ENCODE measurements at regions not wholly inside any gene's neighbourhood (a gene's known extent, or its start where the extent isn't known, plus 50 kb on each side); places are given as distances from the start of the nearest gene placed in this dataset.

GRCh38 chrY:7182591-7182990 is 271.0 kb upstream of the AMELY start:
- TF ChIP-seq CTCF (IDR thresholded peaks at IDR 0.05 in 4 of 5, conservative IDR thresholded peaks at IDR 0.05 in 1 of 5): no peak
- TF ChIP-seq POLR2A (IDR thresholded peaks at IDR 0.05): no peak
- intact Hi-C loops (cut with DNase I; ENCODE audit: low total_unique reads): no loop called here
- Histone ChIP-seq H3K36me3 (no peaks in the 10 kb centered on the region), H3K9me3 (no peaks in the 10 kb centered on the region), H3K4me3 (no peak overlapping the region), H3K27me3 (no peaks in the 10 kb centered on the region), H3K27ac (no peak overlapping the region), H3K4me1 (no peaks in the 10 kb centered on the region)
- in situ Hi-C loops (cut with MboI; ENCODE audit: low sequenced_read_pairs in 4 of 4): no loop called here
- DNase-seq: no peak
- ATAC-seq: no peak

GRCh38 chrY:7177631-7178030 is 266.1 kb upstream of the AMELY start:
- intact Hi-C loops (cut with DNase I; ENCODE audit: low total_unique reads): no loop called here
- no peak for ATAC-seq
- Histone ChIP-seq H3K4me3 (no peak overlapping the region), H3K27ac (no peak overlapping the region), H3K9me3 (no peaks in the 10 kb centered on the region), H3K4me1 (no peaks in the 10 kb centered on the region), H3K36me3 (no peaks in the 10 kb centered on the region), H3K27me3 (no peaks in the 10 kb centered on the region)
- DNase-seq: no peak
- TF ChIP-seq CTCF (IDR thresholded peaks at IDR 0.05 in 4 of 5, conservative IDR thresholded peaks at IDR 0.05 in 1 of 5) (no peak), POLR2A (IDR thresholded peaks at IDR 0.05) (no peak)
- in situ Hi-C loops (cut with MboI; ENCODE audit: low sequenced_read_pairs in 4 of 4): no loop called here

- no peaks in the 10 kb centered on the region for H3K4me1 ChIP-seq
- no peak for ATAC-seq
- TF ChIP-seq CTCF (IDR thresholded peaks at IDR 0.05 in 4 of 5, conservative IDR thresholded peaks at IDR 0.05 in 1 of 5) (no peak), POLR2A (IDR thresholded peaks at IDR 0.05) (no peak)
- no peak overlapping the region for H3K27ac ChIP-seq
- in situ Hi-C loops (cut with MboI; ENCODE audit: low sequenced_read_pairs in 4 of 4): no loop called here
- H3K4me3 ChIP-seq: no peak overlapping the region
- intact Hi-C loops (cut with DNase I; ENCODE audit: low total_unique reads): no loop called here
- H3K36me3 ChIP-seq: no peaks in the 10 kb centered on the region
- H3K9me3 ChIP-seq: no peaks in the 10 kb centered on the region
- no peaks in the 10 kb centered on the region for H3K27me3 ChIP-seq
- no peak for DNase-seq
These were observed 257.9 kb upstream of the AMELY start for GRCh38 chrY:7169475-7169874.

GRCh38 chrY:7141477-7141876 is 229.9 kb upstream of the AMELY start:
- TF ChIP-seq POLR2A (IDR thresholded peaks at IDR 0.05) (no peak), CTCF (IDR thresholded peaks at IDR 0.05 in 4 of 5, conservative IDR thresholded peaks at IDR 0.05 in 1 of 5) (no peak)
- in situ Hi-C loops (cut with MboI; ENCODE audit: low sequenced_read_pairs in 4 of 4) (no loop called here), intact Hi-C loops (cut with DNase I; ENCODE audit: low total_unique reads) (no loop called here)
- H3K9me3 ChIP-seq: no peaks in the 10 kb centered on the region
- H3K36me3 ChIP-seq: no peaks in the 10 kb centered on the region
- DNase-seq (no peak), ATAC-seq (no peak)
- no peaks in the 10 kb centered on the region for H3K4me1 ChIP-seq
- no peak overlapping the region for H3K4me3 ChIP-seq
- H3K27ac ChIP-seq: no peak overlapping the region
- no peaks in the 10 kb centered on the region for H3K27me3 ChIP-seq
